T-helper 2 cell treated with Interferon-gamma antibody and Interleukin-4, amounts not matched to agents 100 ng/mL and 5 ng/mL, for 36 hours (primary cell): ENCODE measurements at regions not wholly inside any gene's neighbourhood (a gene's known extent, or its start where the extent isn't known, plus 50 kb on each side); places are given as distances from the start of the nearest gene placed in this dataset.

ENCODE experiments used
- intact Hi-C: fragments of 100-400 bp; cut with micrococcal nuclease; formaldehyde crosslinking; loops from one replicate; pipeline ENCODE4 v1.15.1; 2023

- intact Hi-C loops: no loop called here
These were observed 50.9 kb downstream of the TNP1 start for GRCh38 chr2:216808805-216809425.

GRCh38 chr2:216807857-216808272 is 52.0 kb downstream of the TNP1 start:
- intact Hi-C loops: no loop called here

- intact Hi-C loops: no loop called here
These were observed 55.2 kb downstream of the TNP1 start for GRCh38 chr2:216804357-216805350.

- intact Hi-C loops: no loop called here
These were observed 56.1 kb downstream of the TNP1 start for GRCh38 chr2:216803791-216804190.

GRCh38 chr2:216802516-216803215 is 57.2 kb downstream of the TNP1 start:
- intact Hi-C loops: no loop called here

- intact Hi-C loops: no loop called here
These were observed 59.0 kb downstream of the TNP1 start for GRCh38 chr2:216800836-216801235.

- intact Hi-C loops: no loop called here
These were observed 59.9 kb downstream of the TNP1 start for GRCh38 chr2:216799873-216800431.

- intact Hi-C loops: no loop called here
These were observed 63.6 kb downstream of the TNP1 start for GRCh38 chr2:216796115-216796840.

- intact Hi-C loops: no loop called here
These were observed 66.5 kb downstream of the TNP1 start for GRCh38 chr2:216793386-216793785.

GRCh38 chr2:216792222-216793021 is 67.4 kb downstream of the TNP1 start:
- intact Hi-C loops: no loop called here

GRCh38 chr2:216791303-216791702 is 68.6 kb downstream of the TNP1 start:
- intact Hi-C loops: no loop called here

GRCh38 chr2:216789081-216789480 is 70.8 kb downstream of the TNP1 start:
- intact Hi-C loops: no loop called here

GRCh38 chr2:216787851-216788540 is 71.9 kb downstream of the TNP1 start:
- intact Hi-C loops: no loop called here

GRCh38 chr2:216786676-216787075 is 73.2 kb downstream of the TNP1 start:
- intact Hi-C loops: no loop called here

GRCh38 chr2:216784456-216784855 is 75.4 kb downstream of the TNP1 start:
- intact Hi-C loops: no loop called here

GRCh38 chr2:216781709-216782108 is 78.2 kb downstream of the TNP1 start:
- intact Hi-C loops: no loop called here

GRCh38 chr2:216780843-216781242 is 79.0 kb downstream of the TNP1 start:
- intact Hi-C loops: no loop called here

- intact Hi-C loops: loop anchor here (1.0 to 2.0 kb wide), 4 partner anchors 365 to 936 kb away; no protein-coding TSS in a partner anchor
These were observed 82.1 kb downstream of the TNP1 start for GRCh38 chr2:216777637-216778273.
